ENCODE measurements at regions not wholly inside any gene's neighbourhood (a gene's known extent, or its start where the extent isn't known, plus 50 kb on each side); places are given as distances from the start of the nearest gene placed in this dataset.

GRCh38 chr1:168386949-168387586 is 106.4 kb downstream of the TBX19 start:
- no peak for TF ChIP-seq CTCF (IDR thresholded peaks at IDR 0.05; ENCODE audit: low read depth, low read length, missing control alignments)
- H3K27ac ChIP-seq: no peak overlapping the region
- no peaks in the 10 kb centered on the region for H3K36me3 ChIP-seq (replicated peaks)
- no peak overlapping the region for H3K4me3 ChIP-seq (ENCODE audit: low read depth, low read length)
- peaks cover 6% of the 10 kb centered on the region for H3K27me3 ChIP-seq (replicated peaks)
- DNase-seq: no peak
- in situ Hi-C loops (cut with HindIII; ENCODE audit: low pct_ligation_motif_present, low sequenced_read_pairs): no loop called here

GRCh38 chr1:168386492-168386891 is 105.8 kb downstream of the TBX19 start:
- no peak overlapping the region for H3K4me3 ChIP-seq (ENCODE audit: low read depth, low read length)

GRCh38 chr1:168381850-168382249 is 101.2 kb downstream of the TBX19 start:
- Histone ChIP-seq H3K36me3 (replicated peaks) (no peaks in the 10 kb centered on the region), H3K4me3 (ENCODE audit: low read depth, low read length) (no peak overlapping the region), H3K27me3 (replicated peaks) (no peaks in the 10 kb centered on the region), H3K27ac (no peak overlapping the region)
- TF ChIP-seq CTCF (IDR thresholded peaks at IDR 0.05; ENCODE audit: low read depth, low read length, missing control alignments): no peak
- DNase-seq: no peak
- in situ Hi-C loops (cut with HindIII; ENCODE audit: low pct_ligation_motif_present, low sequenced_read_pairs): no loop called here

More at GRCh38 chr1:168386492-168386891, 105.8 kb downstream of the TBX19 start:
- no peak overlapping the region for H3K27ac ChIP-seq
- in situ Hi-C loops (cut with HindIII; ENCODE audit: low pct_ligation_motif_present, low sequenced_read_pairs): no loop called here
- H3K27me3 ChIP-seq (replicated peaks): peaks cover 6% of the 10 kb centered on the region
- no peak for DNase-seq
- TF ChIP-seq CTCF (IDR thresholded peaks at IDR 0.05; ENCODE audit: low read depth, low read length, missing control alignments): no peak
- H3K36me3 ChIP-seq (replicated peaks): no peaks in the 10 kb centered on the region

- H3K27ac ChIP-seq: no peak overlapping the region
- no peak for TF ChIP-seq CTCF (IDR thresholded peaks at IDR 0.05; ENCODE audit: low read depth, low read length, missing control alignments)
- DNase-seq: no peak
- no peaks in the 10 kb centered on the region for H3K36me3 ChIP-seq (replicated peaks)
- in situ Hi-C loops (cut with HindIII; ENCODE audit: low pct_ligation_motif_present, low sequenced_read_pairs): no loop called here
- no peak overlapping the region for H3K4me3 ChIP-seq (ENCODE audit: low read depth, low read length)
- no peaks in the 10 kb centered on the region for H3K27me3 ChIP-seq (replicated peaks)
Observed at GRCh38 chr1:168380945-168381344, 100.3 kb downstream of the TBX19 start.

GRCh38 chr1:168379104-168379860 is 98.6 kb downstream of the TBX19 start:
- in situ Hi-C loops (cut with HindIII; ENCODE audit: low pct_ligation_motif_present, low sequenced_read_pairs): no loop called here
- Histone ChIP-seq H3K27ac (no peak overlapping the region), H3K36me3 (replicated peaks) (no peaks in the 10 kb centered on the region), H3K27me3 (replicated peaks) (no peaks in the 10 kb centered on the region), H3K4me3 (ENCODE audit: low read depth, low read length) (no peak overlapping the region)
- no peak for DNase-seq
- no peak for TF ChIP-seq CTCF (IDR thresholded peaks at IDR 0.05; ENCODE audit: low read depth, low read length, missing control alignments)
